KMS-11 (cell line): ENCODE measurements at regions not wholly inside any gene's neighbourhood (a gene's known extent, or its start where the extent isn't known, plus 50 kb on each side); places are given as distances from the start of the nearest gene placed in this dataset.

Experiments
- H2AFZ ChIP-seq: fragments of 200-600 bp; sonication (generic); 2 replicates; pipeline ENCODE4 v1.6.1; 2016; ENCODE audit warnings: antibody characterized with exemption, mixed run types, low read depth
- H3K27ac ChIP-seq: fragments of 200-600 bp; sonication (generic); 2 replicates; pipeline ENCODE4 v1.6.1; 2016; ENCODE audit warnings: mild to moderate bottlenecking, mixed run types
- H3K27me3 ChIP-seq: fragments of 200-600 bp; sonication (generic); 2 replicates; pipeline ENCODE4 v1.6.1; 2017; ENCODE audit warnings: mild to moderate bottlenecking, low read depth, mixed run types, moderate library complexity; ENCODE audit not compliant: insufficient read depth
- H3K36me3 ChIP-seq: fragments of 200-600 bp; sonication (generic); 2 replicates; pipeline ENCODE4 v1.6.1; 2017; ENCODE audit warnings: mild to moderate bottlenecking, mixed run types; ENCODE audit not compliant: insufficient read depth
- H3K4me1 ChIP-seq: fragments of 200-600 bp; sonication (generic); 2 replicates; pipeline ENCODE4 v1.6.1; 2016; ENCODE audit warnings: mild to moderate bottlenecking, low read depth, mixed run types; ENCODE audit not compliant: poor library complexity, severe bottlenecking
- H3K4me2 ChIP-seq: fragments of 200-600 bp; sonication (generic); 2 replicates; pipeline ENCODE4 v1.7.0; 2016; ENCODE audit warnings: mild to moderate bottlenecking, mixed run types
- H3K4me3 ChIP-seq: fragments of 200-600 bp; sonication (generic); IDR thresholded peaks from 2 replicates; pipeline ENCODE4 v1.6.1; 2017; ENCODE audit warnings: low read depth, low read length, mixed read lengths; ENCODE audit not compliant: insufficient read depth
- H3K79me2 ChIP-seq: fragments of 200-600 bp; sonication (generic); 2 replicates; pipeline ENCODE4 v1.6.1; 2016; ENCODE audit warnings: low read depth, mixed run types; ENCODE audit not compliant: insufficient read depth
- H3K9ac ChIP-seq: fragments of 200-600 bp; sonication (generic); 2 replicates; pipeline ENCODE4 v1.6.1; 2016; ENCODE audit warnings: mild to moderate bottlenecking, mixed run types
- H4K20me1 ChIP-seq: fragments of 200-600 bp; sonication (generic); 2 replicates; pipeline ENCODE4 v1.6.1; 2016; ENCODE audit warnings: mild to moderate bottlenecking, mixed run types; ENCODE audit not compliant: insufficient read depth
- TF ChIP-seq, protein P1 (sequence below): fragments of 200-600 bp; sonication (generic); conservative IDR thresholded peaks from 2 replicates; pipeline ENCODE4 v1.6.1; 2017; ENCODE audit warnings: low read depth, mild to moderate bottlenecking, antibody characterized with exemption, low read length, moderate library complexity, mixed read lengths

GRCh38 chr2:144944546-144945220 lies 424.8 kb upstream of the ZEB2 start:
- no peaks in the 10 kb centered on the region for H3K36me3 ChIP-seq
- no peaks in the 10 kb centered on the region for H3K79me2 ChIP-seq
- no peak overlapping the region for H3K9ac ChIP-seq
- TF ChIP-seq, protein P1, sequence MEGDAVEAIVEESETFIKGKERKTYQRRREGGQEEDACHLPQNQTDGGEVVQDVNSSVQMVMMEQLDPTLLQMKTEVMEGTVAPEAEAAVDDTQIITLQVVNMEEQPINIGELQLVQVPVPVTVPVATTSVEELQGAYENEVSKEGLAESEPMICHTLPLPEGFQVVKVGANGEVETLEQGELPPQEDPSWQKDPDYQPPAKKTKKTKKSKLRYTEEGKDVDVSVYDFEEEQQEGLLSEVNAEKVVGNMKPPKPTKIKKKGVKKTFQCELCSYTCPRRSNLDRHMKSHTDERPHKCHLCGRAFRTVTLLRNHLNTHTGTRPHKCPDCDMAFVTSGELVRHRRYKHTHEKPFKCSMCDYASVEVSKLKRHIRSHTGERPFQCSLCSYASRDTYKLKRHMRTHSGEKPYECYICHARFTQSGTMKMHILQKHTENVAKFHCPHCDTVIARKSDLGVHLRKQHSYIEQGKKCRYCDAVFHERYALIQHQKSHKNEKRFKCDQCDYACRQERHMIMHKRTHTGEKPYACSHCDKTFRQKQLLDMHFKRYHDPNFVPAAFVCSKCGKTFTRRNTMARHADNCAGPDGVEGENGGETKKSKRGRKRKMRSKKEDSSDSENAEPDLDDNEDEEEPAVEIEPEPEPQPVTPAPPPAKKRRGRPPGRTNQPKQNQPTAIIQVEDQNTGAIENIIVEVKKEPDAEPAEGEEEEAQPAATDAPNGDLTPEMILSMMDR = no peak
- no peak overlapping the region for H2AFZ ChIP-seq
- no peaks in the 10 kb centered on the region for H4K20me1 ChIP-seq
- no peak overlapping the region for H3K27ac ChIP-seq
- H3K4me3 ChIP-seq = no peak overlapping the region
- no peak overlapping the region for H3K4me2 ChIP-seq
- no peaks in the 10 kb centered on the region for H3K4me1 ChIP-seq
- no peaks in the 10 kb centered on the region for H3K27me3 ChIP-seq

DNA sequence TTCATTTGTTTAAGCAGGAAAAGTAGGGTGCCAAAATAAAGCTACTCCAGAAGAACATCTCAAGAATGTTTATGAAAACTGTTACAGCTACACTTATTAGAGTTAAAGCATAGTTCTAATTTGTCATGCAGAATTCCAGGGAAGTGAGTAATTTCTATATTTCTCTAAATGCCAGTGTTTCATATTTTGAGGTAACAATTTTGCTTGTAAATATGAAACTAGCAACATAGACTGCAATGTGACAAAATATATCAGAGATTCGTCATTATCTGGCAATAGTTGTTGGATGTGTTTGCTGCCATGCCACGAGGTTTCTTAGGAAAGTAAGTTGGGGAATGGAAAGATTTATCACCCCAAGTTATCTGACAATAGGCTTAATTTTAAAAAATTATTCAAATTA lies 424.1 kb upstream of the ZEB2 start:
- Histone ChIP-seq H3K79me2 (no peaks in the 10 kb centered on the region), H3K27ac (no peak overlapping the region), H3K4me1 (no peaks in the 10 kb centered on the region), H3K9ac (no peak overlapping the region), H3K27me3 (no peaks in the 10 kb centered on the region), H3K4me3 (no peak overlapping the region), H4K20me1 (no peaks in the 10 kb centered on the region), H2AFZ (no peak overlapping the region), H3K4me2 (no peak overlapping the region), H3K36me3 (no peaks in the 10 kb centered on the region)
- TF ChIP-seq, protein P1 = no peak

- Histone ChIP-seq H3K79me2 (no peaks in the 10 kb centered on the region), H3K36me3 (no peaks in the 10 kb centered on the region), H3K27me3 (no peaks in the 10 kb centered on the region), H4K20me1 (no peaks in the 10 kb centered on the region), H3K4me1 (no peaks in the 10 kb centered on the region), H3K9ac (no peak overlapping the region), H3K4me2 (no peak overlapping the region), H3K4me3 (no peak overlapping the region), H2AFZ (no peak overlapping the region), H3K27ac (no peak overlapping the region)
- TF ChIP-seq, protein P1 = no peak
These were observed 423.5 kb upstream of the ZEB2 start for GRCh38 chr2:144943293-144943941.

GRCh38 chr2:144942516-144943256 lies 422.8 kb upstream of the ZEB2 start:
- Histone ChIP-seq H3K9ac (no peak overlapping the region), H3K4me2 (no peak overlapping the region), H3K27me3 (no peaks in the 10 kb centered on the region), H3K4me3 (no peak overlapping the region), H3K79me2 (no peaks in the 10 kb centered on the region), H4K20me1 (no peaks in the 10 kb centered on the region), H3K4me1 (no peaks in the 10 kb centered on the region), H3K27ac (no peak overlapping the region), H2AFZ (no peak overlapping the region), H3K36me3 (no peaks in the 10 kb centered on the region)
- TF ChIP-seq, protein P1 = no peak
